DOHH2 (cell line): ENCODE measurements at regions not wholly inside any gene's neighbourhood (a gene's known extent, or its start where the extent isn't known, plus 50 kb on each side); places are given as distances from the start of the nearest gene placed in this dataset.

ENCODE experiments used
- H3F3A ChIP-seq: fragments of 200-600 bp; sonication (generic), shearing (Covaris generic); 2 replicates; pipeline ENCODE4 v1.6.0; 2016; ENCODE audit warnings: antibody characterized with exemption, mild to moderate bottlenecking; ENCODE audit not compliant: control insufficient read depth, insufficient read depth
- H3K27ac ChIP-seq: fragments of 200-600 bp; sonication (generic); 2 replicates; pipeline ENCODE4 v1.5.1; 2014; ENCODE audit warnings: low read depth, mild to moderate bottlenecking, low read length, moderate library complexity
- H3K27me3 ChIP-seq: fragments of 200-600 bp; sonication (generic); 2 replicates; pipeline ENCODE4 v1.6.1; 2014; ENCODE audit warnings: mild to moderate bottlenecking, low read length, mixed read lengths; ENCODE audit not compliant: control insufficient read depth
- H3K36me3 ChIP-seq: fragments of 200-600 bp; sonication (generic); 2 replicates; pipeline ENCODE4 v1.6.1; 2014; ENCODE audit warnings: mild to moderate bottlenecking, low read length, moderate library complexity, mixed read lengths; ENCODE audit not compliant: control insufficient read depth
- H3K4me1 ChIP-seq: fragments of 200-600 bp; sonication (generic); 2 replicates; pipeline ENCODE4 v1.6.1; 2014; ENCODE audit warnings: mild to moderate bottlenecking, low read length, mixed read lengths; ENCODE audit not compliant: control insufficient read depth
- H3K4me2 ChIP-seq: fragments of 200-600 bp; sonication (generic); 2 replicates; pipeline ENCODE4 v1.6.0; 2014; ENCODE audit warnings: mild to moderate bottlenecking, low read length, moderate library complexity
- H3K4me3 ChIP-seq: fragments of 200-600 bp; sonication (generic); 2 replicates; pipeline ENCODE4 v1.5.1; 2014; ENCODE audit warnings: mild to moderate bottlenecking, low read length, mixed read lengths
- H3K79me2 ChIP-seq: fragments of 200-600 bp; sonication (generic); 2 replicates; pipeline ENCODE4 v1.6.1; 2014; ENCODE audit warnings: mild to moderate bottlenecking, low read length, mixed read lengths; ENCODE audit not compliant: control insufficient read depth
- H3K9me2 ChIP-seq: fragments of 200-600 bp; sonication (generic); replicated peaks from 2 replicates; pipeline ENCODE4 v1.6.1; 2014; ENCODE audit warnings: mild to moderate bottlenecking, low read length, mixed read lengths; ENCODE audit not compliant: control insufficient read depth
- H3K9me3 ChIP-seq: fragments of 200-600 bp; sonication (generic); 2 replicates; pipeline ENCODE4 v1.6.1; 2014; ENCODE audit warnings: antibody characterized with exemption, low read length, mixed read lengths; ENCODE audit not compliant: control insufficient read depth, insufficient read depth
- H4K20me1 ChIP-seq: fragments of 200-600 bp; sonication (generic); 2 replicates; pipeline ENCODE4 v1.6.0; 2014; ENCODE audit warnings: low read depth, mild to moderate bottlenecking, antibody characterized with exemption, low read length, moderate library complexity; ENCODE audit not compliant: control insufficient read depth, insufficient read depth
- EZH2phosphoT487 ChIP-seq: fragments of 200-600 bp; sonication (generic); IDR thresholded peaks from 2 replicates; pipeline ENCODE4 v1.6.1; 2017; ENCODE audit warnings: borderline replicate concordance, mild to moderate bottlenecking, antibody characterized with exemption, low read length, moderate library complexity, mixed read lengths
- TF ChIP-seq, protein P1 (sequence below): fragments of 200-600 bp; sonication (generic); IDR thresholded peaks from one replicate; pipeline ENCODE4 v1.5.1; 2014; ENCODE audit warnings: antibody characterized with exemption, mild to moderate bottlenecking, low read depth, low read length; ENCODE audit not compliant: poor library complexity, severe bottlenecking

GRCh38 chr1:90434460-90434859 is 282.6 kb downstream of the BARHL2 start:
- no peaks in the 10 kb centered on the region for H3K9me3 ChIP-seq
- H3K4me3 ChIP-seq = no peak overlapping the region
- H3K79me2 ChIP-seq = no peaks in the 10 kb centered on the region
- no peaks in the 10 kb centered on the region for H3K4me1 ChIP-seq
- no peak overlapping the region for H3K27ac ChIP-seq
- no peaks in the 10 kb centered on the region for H3K36me3 ChIP-seq
- no peak overlapping the region for H3K4me2 ChIP-seq
- no peak for TF ChIP-seq EZH2phosphoT487
- TF ChIP-seq, protein P1, sequence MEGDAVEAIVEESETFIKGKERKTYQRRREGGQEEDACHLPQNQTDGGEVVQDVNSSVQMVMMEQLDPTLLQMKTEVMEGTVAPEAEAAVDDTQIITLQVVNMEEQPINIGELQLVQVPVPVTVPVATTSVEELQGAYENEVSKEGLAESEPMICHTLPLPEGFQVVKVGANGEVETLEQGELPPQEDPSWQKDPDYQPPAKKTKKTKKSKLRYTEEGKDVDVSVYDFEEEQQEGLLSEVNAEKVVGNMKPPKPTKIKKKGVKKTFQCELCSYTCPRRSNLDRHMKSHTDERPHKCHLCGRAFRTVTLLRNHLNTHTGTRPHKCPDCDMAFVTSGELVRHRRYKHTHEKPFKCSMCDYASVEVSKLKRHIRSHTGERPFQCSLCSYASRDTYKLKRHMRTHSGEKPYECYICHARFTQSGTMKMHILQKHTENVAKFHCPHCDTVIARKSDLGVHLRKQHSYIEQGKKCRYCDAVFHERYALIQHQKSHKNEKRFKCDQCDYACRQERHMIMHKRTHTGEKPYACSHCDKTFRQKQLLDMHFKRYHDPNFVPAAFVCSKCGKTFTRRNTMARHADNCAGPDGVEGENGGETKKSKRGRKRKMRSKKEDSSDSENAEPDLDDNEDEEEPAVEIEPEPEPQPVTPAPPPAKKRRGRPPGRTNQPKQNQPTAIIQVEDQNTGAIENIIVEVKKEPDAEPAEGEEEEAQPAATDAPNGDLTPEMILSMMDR = no peak
- H4K20me1 ChIP-seq = no peaks in the 10 kb centered on the region
- H3K9me2 ChIP-seq = no peaks in the 10 kb centered on the region
- H3K27me3 ChIP-seq = no peaks in the 10 kb centered on the region
- H3F3A ChIP-seq = no peaks in the 10 kb centered on the region

- H3K4me2 ChIP-seq = no peak overlapping the region
- no peaks in the 10 kb centered on the region for H3K9me2 ChIP-seq
- H3K36me3 ChIP-seq = no peaks in the 10 kb centered on the region
- no peak for TF ChIP-seq EZH2phosphoT487
- TF ChIP-seq, protein P1 = no peak
- no peaks in the 10 kb centered on the region for H3K4me1 ChIP-seq
- H3K4me3 ChIP-seq = no peak overlapping the region
- no peaks in the 10 kb centered on the region for H3K27me3 ChIP-seq
- H3K9me3 ChIP-seq = no peaks in the 10 kb centered on the region
- no peaks in the 10 kb centered on the region for H3K79me2 ChIP-seq
- no peak overlapping the region for H3K27ac ChIP-seq
- H3F3A ChIP-seq = no peaks in the 10 kb centered on the region
- H4K20me1 ChIP-seq = no peaks in the 10 kb centered on the region
These were observed 300.0 kb downstream of the BARHL2 start for GRCh38 chr1:90417126-90417525.

- H3K79me2 ChIP-seq = no peaks in the 10 kb centered on the region
- H3K4me2 ChIP-seq = no peak overlapping the region
- TF ChIP-seq EZH2phosphoT487 = no peak
- TF ChIP-seq, protein P1 = no peak
- H3K36me3 ChIP-seq = no peaks in the 10 kb centered on the region
- no peaks in the 10 kb centered on the region for H4K20me1 ChIP-seq
- H3F3A ChIP-seq = no peaks in the 10 kb centered on the region
- H3K9me3 ChIP-seq = no peaks in the 10 kb centered on the region
- H3K9me2 ChIP-seq = no peaks in the 10 kb centered on the region
- H3K4me3 ChIP-seq = no peak overlapping the region
- H3K27ac ChIP-seq = no peak overlapping the region
- H3K27me3 ChIP-seq = no peaks in the 10 kb centered on the region
- H3K4me1 ChIP-seq = no peaks in the 10 kb centered on the region
These were observed 302.9 kb downstream of the BARHL2 start for GRCh38 chr1:90414201-90414600.

- Histone ChIP-seq H3K4me2 (no peak overlapping the region), H3K9me3 (no peaks in the 10 kb centered on the region), H3K27me3 (no peaks in the 10 kb centered on the region), H3K9me2 (no peaks in the 10 kb centered on the region), H3F3A (no peaks in the 10 kb centered on the region), H3K4me3 (no peak overlapping the region), H3K79me2 (no peaks in the 10 kb centered on the region), H3K27ac (no peak overlapping the region), H3K36me3 (no peaks in the 10 kb centered on the region), H3K4me1 (no peaks in the 10 kb centered on the region), H4K20me1 (no peaks in the 10 kb centered on the region)
- TF ChIP-seq, protein P1 = no peak
- no peak for TF ChIP-seq EZH2phosphoT487
These were observed 303.6 kb downstream of the BARHL2 start for GRCh38 chr1:90413519-90413918.
